ENCODE measurements at regions not wholly inside any gene's neighbourhood (a gene's known extent, or its start where the extent isn't known, plus 50 kb on each side); places are given as distances from the start of the nearest gene placed in this dataset.

DNA sequence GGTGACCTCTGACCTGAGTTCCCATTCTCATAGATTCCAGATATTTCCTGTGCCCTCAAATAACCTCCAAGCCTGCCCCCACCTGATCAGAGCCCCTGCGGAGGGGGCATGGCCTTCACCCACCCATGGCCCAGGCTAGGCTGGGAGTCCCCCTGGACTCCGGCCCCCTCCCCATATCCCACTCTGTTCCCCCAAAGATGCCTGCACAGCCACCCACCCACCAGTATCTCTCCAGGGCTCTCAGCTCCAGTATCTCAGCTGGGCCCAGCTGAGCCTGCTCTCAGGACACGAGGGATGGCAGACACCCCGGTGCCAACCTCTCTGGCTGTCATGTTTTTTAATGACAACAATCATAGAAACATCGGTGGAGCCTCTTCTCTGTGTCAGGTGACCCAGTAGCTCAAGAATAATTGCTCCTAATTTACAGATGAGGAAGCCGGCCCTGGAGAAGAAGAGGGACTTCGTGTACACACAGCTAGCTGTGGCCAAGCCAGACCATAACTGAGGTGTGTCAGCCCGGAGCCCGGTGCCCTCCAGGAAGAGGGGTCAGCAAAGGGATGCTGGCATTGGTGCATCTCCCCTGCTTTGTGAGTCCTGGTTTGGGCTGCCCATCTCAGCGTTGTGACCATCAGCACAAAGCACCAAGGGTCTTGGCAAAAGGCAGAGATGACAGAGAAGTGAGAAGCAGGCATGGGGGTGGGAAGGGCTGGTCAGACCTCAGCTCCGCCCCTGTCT lies 84.4 kb downstream of the SDC1 start (continued):
- TF ChIP-seq, protein P1, sequence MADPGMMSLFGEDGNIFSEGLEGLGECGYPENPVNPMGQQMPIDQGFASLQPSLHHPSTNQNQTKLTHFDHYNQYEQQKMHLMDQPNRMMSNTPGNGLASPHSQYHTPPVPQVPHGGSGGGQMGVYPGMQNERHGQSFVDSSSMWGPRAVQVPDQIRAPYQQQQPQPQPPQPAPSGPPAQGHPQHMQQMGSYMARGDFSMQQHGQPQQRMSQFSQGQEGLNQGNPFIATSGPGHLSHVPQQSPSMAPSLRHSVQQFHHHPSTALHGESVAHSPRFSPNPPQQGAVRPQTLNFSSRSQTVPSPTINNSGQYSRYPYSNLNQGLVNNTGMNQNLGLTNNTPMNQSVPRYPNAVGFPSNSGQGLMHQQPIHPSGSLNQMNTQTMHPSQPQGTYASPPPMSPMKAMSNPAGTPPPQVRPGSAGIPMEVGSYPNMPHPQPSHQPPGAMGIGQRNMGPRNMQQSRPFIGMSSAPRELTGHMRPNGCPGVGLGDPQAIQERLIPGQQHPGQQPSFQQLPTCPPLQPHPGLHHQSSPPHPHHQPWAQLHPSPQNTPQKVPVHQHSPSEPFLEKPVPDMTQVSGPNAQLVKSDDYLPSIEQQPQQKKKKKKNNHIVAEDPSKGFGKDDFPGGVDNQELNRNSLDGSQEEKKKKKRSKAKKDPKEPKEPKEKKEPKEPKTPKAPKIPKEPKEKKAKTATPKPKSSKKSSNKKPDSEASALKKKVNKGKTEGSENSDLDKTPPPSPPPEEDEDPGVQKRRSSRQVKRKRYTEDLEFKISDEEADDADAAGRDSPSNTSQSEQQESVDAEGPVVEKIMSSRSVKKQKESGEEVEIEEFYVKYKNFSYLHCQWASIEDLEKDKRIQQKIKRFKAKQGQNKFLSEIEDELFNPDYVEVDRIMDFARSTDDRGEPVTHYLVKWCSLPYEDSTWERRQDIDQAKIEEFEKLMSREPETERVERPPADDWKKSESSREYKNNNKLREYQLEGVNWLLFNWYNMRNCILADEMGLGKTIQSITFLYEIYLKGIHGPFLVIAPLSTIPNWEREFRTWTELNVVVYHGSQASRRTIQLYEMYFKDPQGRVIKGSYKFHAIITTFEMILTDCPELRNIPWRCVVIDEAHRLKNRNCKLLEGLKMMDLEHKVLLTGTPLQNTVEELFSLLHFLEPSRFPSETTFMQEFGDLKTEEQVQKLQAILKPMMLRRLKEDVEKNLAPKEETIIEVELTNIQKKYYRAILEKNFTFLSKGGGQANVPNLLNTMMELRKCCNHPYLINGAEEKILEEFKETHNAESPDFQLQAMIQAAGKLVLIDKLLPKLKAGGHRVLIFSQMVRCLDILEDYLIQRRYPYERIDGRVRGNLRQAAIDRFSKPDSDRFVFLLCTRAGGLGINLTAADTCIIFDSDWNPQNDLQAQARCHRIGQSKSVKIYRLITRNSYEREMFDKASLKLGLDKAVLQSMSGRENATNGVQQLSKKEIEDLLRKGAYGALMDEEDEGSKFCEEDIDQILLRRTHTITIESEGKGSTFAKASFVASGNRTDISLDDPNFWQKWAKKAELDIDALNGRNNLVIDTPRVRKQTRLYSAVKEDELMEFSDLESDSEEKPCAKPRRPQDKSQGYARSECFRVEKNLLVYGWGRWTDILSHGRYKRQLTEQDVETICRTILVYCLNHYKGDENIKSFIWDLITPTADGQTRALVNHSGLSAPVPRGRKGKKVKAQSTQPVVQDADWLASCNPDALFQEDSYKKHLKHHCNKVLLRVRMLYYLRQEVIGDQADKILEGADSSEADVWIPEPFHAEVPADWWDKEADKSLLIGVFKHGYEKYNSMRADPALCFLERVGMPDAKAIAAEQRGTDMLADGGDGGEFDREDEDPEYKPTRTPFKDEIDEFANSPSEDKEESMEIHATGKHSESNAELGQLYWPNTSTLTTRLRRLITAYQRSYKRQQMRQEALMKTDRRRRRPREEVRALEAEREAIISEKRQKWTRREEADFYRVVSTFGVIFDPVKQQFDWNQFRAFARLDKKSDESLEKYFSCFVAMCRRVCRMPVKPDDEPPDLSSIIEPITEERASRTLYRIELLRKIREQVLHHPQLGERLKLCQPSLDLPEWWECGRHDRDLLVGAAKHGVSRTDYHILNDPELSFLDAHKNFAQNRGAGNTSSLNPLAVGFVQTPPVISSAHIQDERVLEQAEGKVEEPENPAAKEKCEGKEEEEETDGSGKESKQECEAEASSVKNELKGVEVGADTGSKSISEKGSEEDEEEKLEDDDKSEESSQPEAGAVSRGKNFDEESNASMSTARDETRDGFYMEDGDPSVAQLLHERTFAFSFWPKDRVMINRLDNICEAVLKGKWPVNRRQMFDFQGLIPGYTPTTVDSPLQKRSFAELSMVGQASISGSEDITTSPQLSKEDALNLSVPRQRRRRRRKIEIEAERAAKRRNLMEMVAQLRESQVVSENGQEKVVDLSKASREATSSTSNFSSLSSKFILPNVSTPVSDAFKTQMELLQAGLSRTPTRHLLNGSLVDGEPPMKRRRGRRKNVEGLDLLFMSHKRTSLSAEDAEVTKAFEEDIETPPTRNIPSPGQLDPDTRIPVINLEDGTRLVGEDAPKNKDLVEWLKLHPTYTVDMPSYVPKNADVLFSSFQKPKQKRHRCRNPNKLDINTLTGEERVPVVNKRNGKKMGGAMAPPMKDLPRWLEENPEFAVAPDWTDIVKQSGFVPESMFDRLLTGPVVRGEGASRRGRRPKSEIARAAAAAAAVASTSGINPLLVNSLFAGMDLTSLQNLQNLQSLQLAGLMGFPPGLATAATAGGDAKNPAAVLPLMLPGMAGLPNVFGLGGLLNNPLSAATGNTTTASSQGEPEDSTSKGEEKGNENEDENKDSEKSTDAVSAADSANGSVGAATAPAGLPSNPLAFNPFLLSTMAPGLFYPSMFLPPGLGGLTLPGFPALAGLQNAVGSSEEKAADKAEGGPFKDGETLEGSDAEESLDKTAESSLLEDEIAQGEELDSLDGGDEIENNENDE (IDR thresholded peaks at IDR 0.05; ENCODE audit: insufficient replicate concordance, low read length): no peak
- TF ChIP-seq TAF1 (IDR thresholded peaks at IDR 0.05; ENCODE audit: low read depth, low read length) (no peak), SP2 (IDR thresholded peaks at IDR 0.05; ENCODE audit: low read length) (no peak), KDM4A (IDR thresholded peaks at IDR 0.05; ENCODE audit: low read depth, low read length, severe bottlenecking) (no peak), JUN (IDR thresholded peaks at IDR 0.05; ENCODE audit: low read depth, low read length) (no peak), JUND (IDR thresholded peaks at IDR 0.05; ENCODE audit: low read length) (no peak), SUZ12 (IDR thresholded peaks at IDR 0.05; ENCODE audit: low read length) (no peak), CHD1 (IDR thresholded peaks at IDR 0.05; ENCODE audit: low read depth, low read length) (no peak), SP1 (IDR thresholded peaks at IDR 0.05; ENCODE audit: low read depth, low read length) (no peak), ASH2L (IDR thresholded peaks at IDR 0.05; ENCODE audit: low read length) (no peak), GABPA (IDR thresholded peaks at IDR 0.05; ENCODE audit: borderline replicate concordance, insufficient read depth, low read length) (no peak)
